Mucosa of descending colon (tissue), 3 donors: ENCODE measurements at regions not wholly inside any gene's neighbourhood (a gene's known extent, or its start where the extent isn't known, plus 50 kb on each side); places are given as distances from the start of the nearest gene placed in this dataset.
A peak's percentile ranks its signal among the peaks of the same experiment; 100 is the strongest.

Experiments used
- ATAC-seq: fragments of 200-7000 bp; cut with Tn5 transposase; one replicate; pipeline ENCODE4 v1.9.1; 2020; ENCODE audit warnings: mild to moderate bottlenecking, moderate library complexity
- DNase-seq, 3 donors: peaks; one replicate each; pipeline ENCODE4 v3.0.0-alpha.2; 2020
- H3K36me3 ChIP-seq: fragments of 200-600 bp; one replicate; pipeline ENCODE4 v1.8.0; 2021; ENCODE audit warnings: low read depth, mild to moderate bottlenecking
- H3K4me1 ChIP-seq: fragments of 200-600 bp; one replicate; pipeline ENCODE4 v1.8.0; 2021; ENCODE audit warnings: low read depth, mild to moderate bottlenecking
- H3K4me3 ChIP-seq: fragments of 200-600 bp; one replicate; pipeline ENCODE4 v1.8.0; 2021; ENCODE audit warnings: mild to moderate bottlenecking
- H3K9me3 ChIP-seq: fragments of 200-600 bp; one replicate; pipeline ENCODE4 v1.8.0; 2021; ENCODE audit warnings: mild to moderate bottlenecking
- intact Hi-C, 2 donors: fragments of 100-400 bp; cut with DNase I in 1 of 2; cut with micrococcal nuclease in 1 of 2; formaldehyde crosslinking; loops; one replicate each; pipeline versions ENCODE4 v1.11.0 to v1.11.1; 2022; cut with DNase I, micrococcal nuclease
- TF ChIP-seq, protein P1 (sequence below): fragments of 200-600 bp; IDR thresholded peaks from one replicate; pipeline ENCODE4 v1.8.0; 2022; ENCODE audit warnings: antibody characterized with exemption, mild to moderate bottlenecking
- donor health status: DM: no; HTN: no; CAD: no; lungs with moderate emphysema.
- donor health status: DM: no; HTN: no; CAD: no.
- donor health status: DM: no; HTN: yes; CAD: no.

- Histone ChIP-seq H3K36me3 (no peaks in the 10 kb centered on the region), H3K4me3 (no peak overlapping the region), H3K9me3 (no peaks in the 10 kb centered on the region), H3K4me1 (peaks cover 23% of the 10 kb centered on the region)
- DNase-seq (no peak), ATAC-seq (no peak)
- TF ChIP-seq, protein P1, sequence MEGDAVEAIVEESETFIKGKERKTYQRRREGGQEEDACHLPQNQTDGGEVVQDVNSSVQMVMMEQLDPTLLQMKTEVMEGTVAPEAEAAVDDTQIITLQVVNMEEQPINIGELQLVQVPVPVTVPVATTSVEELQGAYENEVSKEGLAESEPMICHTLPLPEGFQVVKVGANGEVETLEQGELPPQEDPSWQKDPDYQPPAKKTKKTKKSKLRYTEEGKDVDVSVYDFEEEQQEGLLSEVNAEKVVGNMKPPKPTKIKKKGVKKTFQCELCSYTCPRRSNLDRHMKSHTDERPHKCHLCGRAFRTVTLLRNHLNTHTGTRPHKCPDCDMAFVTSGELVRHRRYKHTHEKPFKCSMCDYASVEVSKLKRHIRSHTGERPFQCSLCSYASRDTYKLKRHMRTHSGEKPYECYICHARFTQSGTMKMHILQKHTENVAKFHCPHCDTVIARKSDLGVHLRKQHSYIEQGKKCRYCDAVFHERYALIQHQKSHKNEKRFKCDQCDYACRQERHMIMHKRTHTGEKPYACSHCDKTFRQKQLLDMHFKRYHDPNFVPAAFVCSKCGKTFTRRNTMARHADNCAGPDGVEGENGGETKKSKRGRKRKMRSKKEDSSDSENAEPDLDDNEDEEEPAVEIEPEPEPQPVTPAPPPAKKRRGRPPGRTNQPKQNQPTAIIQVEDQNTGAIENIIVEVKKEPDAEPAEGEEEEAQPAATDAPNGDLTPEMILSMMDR = no peak
- intact Hi-C loops = no loop called here
Measured at GRCh38 chr11:119910650-119911049, 181.7 kb upstream of the NECTIN1 start.

GRCh38 chr11:119910051-119910450 is 181.1 kb upstream of the NECTIN1 start:
- intact Hi-C loops = no loop called here
- ATAC-seq = peak; percentile 69
- DNase-seq = peak; percentile 75 to 87 (median 86)
- Histone ChIP-seq H3K4me1 (peaks cover 24% of the 10 kb centered on the region), H3K9me3 (no peaks in the 10 kb centered on the region), H3K4me3 (no peak overlapping the region), H3K36me3 (no peaks in the 10 kb centered on the region)
- TF ChIP-seq, protein P1 = no peak

DNA sequence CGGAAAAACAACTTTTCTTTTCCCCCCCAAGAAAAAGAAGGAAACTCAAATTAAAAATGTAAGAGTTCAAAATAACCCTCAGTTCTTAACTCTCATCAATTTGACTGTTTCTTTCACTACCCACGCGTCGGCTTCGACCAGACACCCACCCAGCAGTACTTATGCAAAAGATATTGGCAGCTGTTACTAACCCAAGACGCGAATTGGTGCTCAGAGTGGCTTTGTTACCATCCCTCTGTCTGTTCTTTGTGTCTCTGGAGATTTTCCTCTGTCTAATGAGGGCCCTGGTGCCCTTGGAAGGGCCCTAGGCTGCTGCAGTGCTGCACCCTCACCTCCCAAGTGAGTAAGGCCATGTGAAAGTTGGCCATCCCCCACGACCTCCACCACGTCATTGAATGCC is 180.5 kb upstream of the NECTIN1 start:
- intact Hi-C loops = no loop called here
- Histone ChIP-seq H3K4me3 (no peak overlapping the region), H3K9me3 (no peaks in the 10 kb centered on the region), H3K36me3 (no peaks in the 10 kb centered on the region), H3K4me1 (peaks cover 29% of the 10 kb centered on the region)
- TF ChIP-seq, protein P1 = no peak
- ATAC-seq (no peak), DNase-seq (no peak)

- intact Hi-C loops = no loop called here
Measured at GRCh38 chr11:119909077-119909476, 180.1 kb upstream of the NECTIN1 start.

DNA sequence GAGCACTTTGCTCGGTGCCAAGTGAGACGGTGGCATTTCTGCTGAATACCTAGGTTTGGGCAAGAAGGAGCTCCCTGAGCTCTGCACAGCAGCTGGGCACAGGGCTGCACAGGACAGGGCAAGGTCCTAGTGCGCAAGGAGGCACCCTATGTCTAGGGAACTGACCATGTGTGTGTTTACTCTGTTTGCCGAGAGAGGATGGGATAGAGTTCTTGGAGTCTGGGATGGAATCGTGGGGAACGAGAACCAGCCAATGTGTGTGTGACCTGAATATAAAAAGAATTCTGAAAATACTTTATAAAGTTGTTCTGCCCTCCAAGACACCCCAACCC is 179.5 kb upstream of the NECTIN1 start:
- DNase-seq (peak in 1 of 3 donors; percentile 49), ATAC-seq (peak; percentile 12)
- H3K36me3 ChIP-seq = no peaks in the 10 kb centered on the region
- intact Hi-C loops = no loop called here
- TF ChIP-seq, protein P1 = no peak
- H3K4me1 ChIP-seq = peaks cover 37% of the 10 kb centered on the region
- no peak overlapping the region for H3K4me3 ChIP-seq
- H3K9me3 ChIP-seq = no peaks in the 10 kb centered on the region

More at GRCh38 chr11:119909077-119909476, 180.1 kb upstream of the NECTIN1 start:
- Histone ChIP-seq H3K4me3 (no peak overlapping the region), H3K36me3 (no peaks in the 10 kb centered on the region), H3K4me1 (peaks cover 32% of the 10 kb centered on the region), H3K9me3 (no peaks in the 10 kb centered on the region)
- DNase-seq = no peak
- TF ChIP-seq, protein P1 = no peak
- no peak for ATAC-seq

GRCh38 chr11:119907878-119908572 is 179.0 kb upstream of the NECTIN1 start:
- peak; percentile 50 to 59 (median 58) for DNase-seq
- TF ChIP-seq, protein P1 = no peak
- ATAC-seq = peak; percentile 20
- intact Hi-C loops = no loop called here
- H3K4me1 ChIP-seq = peaks cover 42% of the 10 kb centered on the region
- H3K4me3 ChIP-seq = no peak overlapping the region
- no peaks in the 10 kb centered on the region for H3K36me3 ChIP-seq
- no peaks in the 10 kb centered on the region for H3K9me3 ChIP-seq
